HG02610 (cell line): ENCODE measurements at regions not wholly inside any gene's neighbourhood (a gene's known extent, or its start where the extent isn't known, plus 50 kb on each side); places are given as distances from the start of the nearest gene placed in this dataset.
"Not testable (repeated sequence)": the region's sequence is repeated elsewhere in the genome, so short reads cannot be mapped to it uniquely, and the experiment has no call there.

ENCODE experiments used
- ATAC-seq: cut with Tn5 transposase; IDR thresholded peaks from one replicate; pipeline ENCODE4 v1.9.1; 2021; ENCODE audit warnings: mild to moderate bottlenecking, moderate library complexity; ENCODE audit not compliant: unreplicated experiment

DNA sequence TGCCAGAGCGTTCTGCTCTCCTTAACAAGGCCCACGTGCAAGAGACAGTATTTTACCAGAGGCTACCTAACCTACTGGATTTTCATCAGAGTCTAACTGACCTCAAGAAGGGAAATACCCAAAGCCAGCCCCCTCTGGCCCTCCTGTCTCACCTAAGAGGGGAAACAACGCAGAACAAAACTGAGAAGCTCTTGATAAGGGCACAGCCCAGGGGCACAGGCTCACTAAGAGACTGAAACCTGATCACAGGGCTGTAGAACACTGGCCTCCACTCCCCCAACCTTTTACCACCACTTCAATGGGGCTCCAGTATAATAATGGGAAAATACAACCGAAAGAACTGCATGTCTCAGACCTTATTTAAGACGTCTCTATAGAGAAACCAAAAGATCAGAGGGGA is 449.5 kb upstream of the CAMK1G start:
- peak; percentile 67 for ATAC-seq

DNA sequence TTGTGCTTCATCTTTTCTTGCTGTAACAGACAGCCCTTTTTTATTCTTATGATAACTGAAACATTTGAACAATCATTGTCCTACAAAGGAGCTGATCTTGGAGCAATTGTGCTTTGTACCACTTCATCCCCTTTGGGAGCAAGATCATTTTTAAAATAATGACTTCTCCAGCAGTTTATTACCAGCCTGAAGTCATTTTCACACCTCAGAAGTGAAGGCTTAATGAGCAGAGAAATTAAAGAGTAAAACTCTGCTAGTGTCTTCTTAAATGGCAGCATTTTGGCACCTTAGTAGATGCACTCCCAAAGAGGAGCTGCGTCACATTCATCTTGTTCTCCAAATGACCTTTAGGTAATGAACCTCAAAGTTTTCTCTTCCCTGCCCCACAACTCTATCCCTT is 439.6 kb upstream of the CAMK1G start:
- ATAC-seq = no peak

DNA sequence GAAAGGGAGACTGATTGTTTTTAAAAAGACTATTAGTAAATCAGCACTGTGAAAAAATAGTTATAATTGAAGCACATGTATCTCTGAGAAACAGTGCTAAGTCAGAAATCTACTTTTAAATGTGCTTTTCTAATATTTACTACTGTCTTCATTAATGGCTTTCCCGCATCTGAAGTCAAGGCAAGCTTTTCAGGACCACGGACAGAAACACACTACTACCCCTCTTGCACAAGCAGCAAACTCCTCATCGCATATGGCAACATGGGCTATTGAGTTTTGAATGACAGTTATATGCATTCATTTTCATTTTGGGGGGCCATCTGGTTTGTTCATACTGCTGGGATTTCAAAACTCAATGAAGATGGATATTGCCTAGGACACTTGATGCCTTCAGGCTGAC is 433.4 kb upstream of the CAMK1G start:
- no peak for ATAC-seq

DNA sequence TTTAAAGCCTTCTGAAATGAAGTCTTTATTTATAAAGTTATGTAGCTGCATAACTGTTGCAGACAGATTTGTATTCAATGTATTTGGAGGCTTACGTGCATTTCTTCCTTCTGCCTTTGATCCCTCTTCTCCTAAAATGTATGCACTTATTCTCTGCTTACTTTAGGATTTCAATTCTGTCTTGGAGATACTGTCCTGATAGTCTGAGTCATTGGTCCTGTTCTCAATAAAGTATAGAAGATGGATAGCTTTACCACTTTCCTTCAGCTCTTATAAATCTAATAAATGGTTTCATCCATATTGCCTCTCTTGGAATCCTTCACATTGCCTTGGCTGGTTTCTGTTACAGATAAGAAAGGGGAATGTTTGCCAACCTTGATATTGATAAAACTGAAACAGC is 430.1 kb upstream of the CAMK1G start:
- ATAC-seq = no peak

DNA sequence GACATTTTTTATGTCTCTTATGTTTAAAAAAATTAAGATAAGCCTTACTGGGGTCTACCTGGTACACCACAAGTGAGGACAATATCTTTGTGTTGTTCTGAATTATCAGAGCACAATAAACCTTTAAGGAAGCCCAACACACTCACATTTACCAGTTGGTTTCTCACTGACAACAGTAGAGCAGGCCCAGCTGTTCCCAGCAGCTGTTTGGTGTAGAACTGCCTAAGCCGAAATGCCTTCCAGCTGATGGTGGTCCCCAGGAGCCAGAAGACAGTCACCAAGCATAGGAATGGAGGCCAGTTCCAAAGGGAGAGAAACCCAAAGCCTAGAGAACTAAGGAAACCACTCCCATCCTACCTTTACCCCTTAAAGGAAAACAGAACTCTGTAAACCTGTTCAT is 428.6 kb upstream of the CAMK1G start:
- no peak for ATAC-seq

DNA sequence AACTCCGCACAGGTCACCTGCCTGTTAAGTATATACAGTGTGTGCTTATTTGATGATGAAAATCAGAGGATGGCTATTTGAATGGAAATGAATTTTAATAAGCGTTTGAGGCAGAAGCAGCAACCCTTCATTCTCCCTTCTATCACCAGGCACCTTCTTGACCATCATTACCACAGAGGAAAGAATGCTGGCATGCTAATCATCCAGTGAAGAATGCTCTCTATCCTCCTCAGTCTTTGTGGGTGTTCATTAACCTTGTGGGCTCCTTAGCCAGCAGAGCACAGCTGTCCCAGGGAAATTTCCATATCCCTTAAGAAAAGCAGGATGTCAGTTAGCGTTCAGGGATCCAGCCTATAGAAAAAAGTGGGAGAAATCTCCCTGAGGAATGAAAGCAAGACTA is 428.0 kb upstream of the CAMK1G start:
- ATAC-seq = no peak

DNA sequence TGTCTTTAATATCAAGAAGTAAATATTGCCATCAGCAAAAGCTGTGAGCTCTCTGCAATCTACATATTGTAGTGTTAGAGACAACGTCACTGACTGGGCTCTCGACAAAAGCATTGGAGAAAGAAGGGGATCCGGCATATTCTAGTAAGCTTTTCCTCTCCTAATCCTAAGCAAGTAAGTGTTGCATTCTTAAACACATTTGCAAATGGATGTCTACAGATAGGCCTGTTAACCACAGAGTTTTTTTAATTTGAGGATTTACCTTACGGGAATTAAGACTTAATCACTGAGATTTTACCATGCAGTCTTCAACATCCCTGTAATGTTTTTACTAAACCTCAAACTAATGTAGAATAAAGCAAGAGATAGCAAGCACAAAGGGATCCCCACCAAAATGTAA is 426.5 kb upstream of the CAMK1G start:
- no peak for ATAC-seq

DNA sequence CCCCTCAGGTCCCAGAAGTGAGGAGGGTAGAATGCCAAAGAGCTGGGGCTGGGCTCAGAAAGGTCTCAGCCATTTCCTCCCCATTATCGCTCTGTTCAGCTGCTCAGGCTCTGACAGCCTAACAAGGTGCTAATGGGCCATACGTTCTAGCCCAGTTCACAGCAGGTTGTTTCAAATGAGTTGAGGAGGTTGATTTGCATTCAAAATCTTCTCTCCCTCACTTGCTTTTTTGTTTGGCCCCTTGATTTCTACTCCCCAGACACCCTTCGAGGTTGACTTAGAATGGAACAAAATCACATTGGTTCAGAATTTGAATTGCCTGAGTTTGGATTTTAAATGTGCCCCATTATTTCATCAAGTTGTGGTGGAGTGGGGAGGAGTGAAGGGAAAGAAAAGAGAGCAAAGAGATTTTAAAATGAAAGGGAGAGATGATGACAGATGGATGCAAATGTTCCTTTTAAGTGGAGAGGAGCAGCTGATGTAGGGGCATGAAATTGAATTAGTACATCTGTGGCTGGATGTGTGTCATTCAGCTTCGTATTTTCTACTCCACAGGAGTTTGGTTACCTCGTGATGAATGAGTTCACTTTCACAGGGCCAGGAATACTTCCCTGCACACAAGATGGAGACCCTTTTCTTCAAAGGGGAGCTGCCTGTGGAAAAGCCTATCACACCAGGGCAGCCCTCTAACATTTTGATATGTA is 425.8 kb upstream of the CAMK1G start:
- no peak for ATAC-seq

DNA sequence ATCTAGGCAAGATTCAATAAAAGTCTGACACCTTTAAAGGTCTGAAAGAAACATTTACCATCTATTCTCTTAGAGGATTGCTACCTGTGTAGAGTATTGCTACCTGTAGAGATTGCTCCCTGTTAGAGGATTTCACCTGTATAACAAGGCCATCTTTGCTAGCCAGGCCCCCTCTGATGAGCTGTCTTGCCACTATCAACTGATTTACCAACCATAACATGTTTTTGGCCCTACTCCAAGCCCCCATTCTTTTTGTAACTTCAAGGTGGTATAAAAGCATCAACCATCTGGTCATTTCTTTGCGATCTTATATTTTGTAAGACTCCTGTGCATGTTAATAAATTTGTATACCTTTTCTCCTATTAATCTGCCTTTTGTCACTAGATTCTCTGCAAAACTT is 424.7 kb upstream of the CAMK1G start:
- ATAC-seq = no peak

DNA sequence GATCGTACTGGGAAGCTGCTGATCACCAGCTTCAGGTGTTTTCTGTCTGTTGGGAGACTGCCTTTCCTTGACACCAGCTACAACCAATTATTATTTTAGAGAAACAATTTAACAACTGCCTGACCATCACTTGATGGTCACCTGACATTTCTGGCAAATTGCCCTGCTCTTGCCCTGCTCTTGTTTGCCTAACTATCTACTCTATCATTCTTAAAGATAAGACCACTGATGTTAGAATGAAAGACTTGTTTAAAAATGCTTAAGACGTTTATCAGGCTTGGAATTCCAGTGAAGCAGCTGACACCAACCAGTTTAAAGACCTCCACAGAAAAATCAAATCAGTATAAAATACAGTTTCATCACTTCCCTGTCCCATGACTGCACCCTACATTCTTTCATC is 423.3 kb upstream of the CAMK1G start:
- no peak for ATAC-seq

DNA sequence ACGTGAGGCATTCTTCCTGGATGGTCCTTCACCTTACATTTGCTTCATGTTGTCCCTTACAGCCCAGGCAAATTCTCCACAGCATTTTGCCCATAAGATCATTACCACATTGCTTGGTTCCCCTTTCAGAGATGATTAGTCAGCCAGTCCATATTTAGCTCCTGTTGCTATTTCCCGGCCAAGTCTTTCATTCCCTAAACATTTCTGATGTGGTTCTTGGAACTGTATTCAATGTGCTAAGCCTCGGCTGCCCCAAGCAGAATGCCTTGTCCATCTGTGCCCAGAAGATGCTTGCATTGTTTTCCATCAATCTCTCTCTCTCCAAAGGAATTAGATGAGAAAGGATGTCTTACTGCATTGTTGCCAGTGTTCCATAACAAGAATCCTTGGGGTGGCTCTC is 420.9 kb upstream of the CAMK1G start:
- no peak for ATAC-seq

DNA sequence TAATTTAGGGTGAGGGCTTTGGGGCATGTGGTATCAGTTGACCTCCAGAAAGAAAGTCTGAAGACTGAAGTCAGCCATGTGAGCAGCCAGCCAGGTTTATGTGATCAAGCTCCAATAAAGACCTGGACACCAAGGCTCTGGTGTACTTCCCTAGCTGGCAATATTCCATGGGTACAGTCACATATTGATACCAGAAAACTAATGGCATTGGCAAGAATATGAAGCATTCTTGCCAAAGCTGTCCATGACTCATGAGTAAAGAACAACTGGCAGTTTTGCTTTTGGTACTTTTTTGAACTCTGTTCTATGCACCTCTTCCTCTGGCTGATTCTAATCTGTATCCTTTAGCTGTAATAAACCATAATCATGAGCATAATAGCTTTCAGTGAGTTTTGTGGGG is 415.3 kb upstream of the CAMK1G start:
- ATAC-seq = no peak

DNA sequence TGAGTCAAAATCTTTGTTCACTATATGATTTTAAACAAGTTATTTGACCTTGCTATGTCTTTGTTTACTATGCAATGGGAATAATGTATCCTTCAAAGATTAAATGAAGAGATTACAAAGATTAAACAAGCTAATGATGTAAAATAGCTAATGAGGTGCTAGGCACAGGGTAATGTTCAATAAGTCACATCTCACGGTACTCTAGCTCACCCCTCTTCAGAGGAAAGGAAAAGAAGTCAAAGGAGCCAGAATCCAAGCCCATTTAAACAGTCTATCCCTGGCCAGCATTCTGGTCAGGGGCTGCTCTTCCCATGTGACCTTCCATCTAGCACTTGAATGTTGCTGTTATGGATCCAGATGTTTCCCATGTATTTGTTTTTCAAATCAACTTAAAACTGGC is 412.4 kb upstream of the CAMK1G start:
- ATAC-seq = no peak

DNA sequence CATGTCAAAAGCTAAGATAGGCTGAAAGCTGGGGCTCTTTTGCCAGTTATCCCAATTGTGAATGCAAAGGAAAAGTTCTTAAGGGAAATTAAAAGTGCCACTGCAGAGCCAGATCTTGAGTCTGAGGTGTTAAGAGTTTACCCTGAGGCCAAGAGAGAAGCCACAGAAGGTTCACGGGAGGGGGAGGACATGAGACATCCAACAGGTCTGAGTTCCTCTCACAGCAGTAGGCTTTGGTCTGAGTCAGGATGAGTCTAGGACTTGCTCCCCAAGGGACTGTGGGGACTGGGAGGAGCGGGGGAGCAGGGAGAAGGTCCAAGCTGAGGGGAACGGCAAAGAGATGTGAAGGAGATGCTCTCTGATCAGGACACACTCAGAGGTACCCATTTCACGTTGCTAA is 411.2 kb upstream of the CAMK1G start:
- ATAC-seq = no peak

DNA sequence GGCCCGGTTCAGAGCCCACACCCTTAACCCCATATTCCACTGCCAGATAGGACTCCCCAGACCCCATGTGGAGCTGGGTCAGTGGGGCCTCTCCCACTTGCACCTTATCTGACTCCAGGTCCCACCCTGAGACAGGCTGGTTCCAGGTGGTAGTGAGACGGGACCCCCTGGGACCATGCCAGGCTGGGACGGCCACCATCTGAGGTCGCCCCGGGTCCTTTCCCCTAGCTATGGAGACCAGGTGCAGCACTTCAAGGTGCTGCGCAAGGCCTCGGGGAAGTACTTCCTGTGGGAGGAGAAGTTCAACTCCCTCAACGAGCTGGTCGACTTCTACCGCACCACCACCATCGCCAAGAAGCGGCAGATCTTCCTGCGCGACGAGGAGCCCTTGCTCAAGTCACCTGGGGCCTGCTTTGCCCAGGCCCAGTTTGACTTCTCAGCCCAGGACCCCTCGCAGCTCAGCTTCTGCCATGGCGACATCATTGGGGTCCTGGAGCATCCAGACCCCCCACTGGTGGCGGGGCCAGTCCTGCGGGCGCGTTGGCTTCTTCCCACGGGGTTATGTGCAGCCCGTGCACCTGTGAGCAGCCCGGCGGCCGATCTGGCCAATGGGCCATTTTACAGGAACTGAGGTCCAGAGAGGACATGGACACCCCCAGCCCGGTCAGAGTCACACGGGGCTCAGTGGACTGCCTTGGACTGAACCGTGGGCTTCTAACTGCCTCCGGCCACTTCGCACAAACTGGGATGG is 410.5 kb upstream of the CAMK1G start:
- not testable (repeated sequence) for ATAC-seq

DNA sequence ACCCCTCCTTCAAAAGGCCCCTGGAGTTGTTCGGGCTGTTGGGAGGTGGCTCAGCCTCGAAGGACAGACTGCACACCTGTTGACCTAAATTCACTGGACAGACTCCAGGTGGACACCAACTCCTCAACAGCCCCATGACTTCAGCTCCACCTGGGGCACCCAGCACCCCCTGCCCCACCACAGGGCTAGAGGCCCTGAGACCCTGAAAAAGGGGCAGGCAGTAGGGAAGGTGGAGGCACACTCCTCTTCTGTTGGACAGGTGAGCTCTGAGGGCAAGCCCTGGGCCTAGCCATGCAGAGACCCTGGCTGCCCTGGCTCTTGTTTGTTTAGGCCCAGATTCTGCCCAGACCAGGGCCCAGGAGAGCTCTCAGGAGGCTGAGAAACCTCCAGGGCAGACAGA is 409.7 kb upstream of the CAMK1G start:
- not testable (repeated sequence) for ATAC-seq

DNA sequence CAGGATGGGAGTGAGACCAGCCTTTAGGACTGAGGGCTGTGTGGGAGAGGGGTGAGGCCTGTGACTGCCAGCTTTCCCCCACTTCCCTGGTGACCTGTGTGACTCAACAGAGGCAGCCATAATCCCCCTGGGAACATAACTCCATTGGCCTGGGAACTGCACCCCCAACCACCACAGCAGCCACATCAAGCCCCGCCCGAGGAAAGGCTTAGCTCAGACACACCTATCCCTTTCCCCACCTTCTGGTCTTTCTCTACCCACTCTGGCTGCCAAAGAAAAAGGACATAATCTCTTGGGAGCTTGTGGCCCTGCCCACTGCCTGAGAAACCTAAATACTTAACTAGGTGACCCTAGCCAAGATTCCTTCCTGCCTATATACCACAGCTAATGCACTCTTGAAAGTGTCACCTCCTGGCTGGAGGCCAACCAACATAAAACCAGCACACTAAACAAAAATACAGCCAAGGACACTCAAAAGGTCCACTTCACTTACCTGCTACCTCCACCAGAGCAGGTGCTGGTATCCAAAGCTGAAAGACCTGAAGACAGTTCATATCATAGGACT is 406.6 kb upstream of the CAMK1G start:
- no peak for ATAC-seq

DNA sequence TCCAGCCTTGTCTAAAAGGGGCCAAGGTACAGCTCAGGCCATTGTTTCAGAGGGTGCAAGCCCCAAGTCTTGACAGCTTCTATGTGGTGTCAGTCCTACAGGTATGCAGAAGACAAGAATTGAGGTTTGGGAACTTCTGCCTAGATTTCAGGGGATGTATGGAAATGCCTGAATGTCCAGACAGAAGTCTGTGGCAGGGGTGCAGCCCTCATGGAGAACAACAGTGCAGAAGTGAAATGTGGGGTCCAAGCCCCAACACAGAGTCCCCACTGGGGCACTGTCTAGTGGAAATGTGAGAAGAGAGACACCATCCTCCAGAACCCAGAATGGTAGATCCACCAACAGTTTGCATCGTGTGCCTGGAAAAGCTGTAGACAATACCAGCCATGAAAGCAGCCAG is 400.3 kb upstream of the CAMK1G start:
- ATAC-seq = no peak

DNA sequence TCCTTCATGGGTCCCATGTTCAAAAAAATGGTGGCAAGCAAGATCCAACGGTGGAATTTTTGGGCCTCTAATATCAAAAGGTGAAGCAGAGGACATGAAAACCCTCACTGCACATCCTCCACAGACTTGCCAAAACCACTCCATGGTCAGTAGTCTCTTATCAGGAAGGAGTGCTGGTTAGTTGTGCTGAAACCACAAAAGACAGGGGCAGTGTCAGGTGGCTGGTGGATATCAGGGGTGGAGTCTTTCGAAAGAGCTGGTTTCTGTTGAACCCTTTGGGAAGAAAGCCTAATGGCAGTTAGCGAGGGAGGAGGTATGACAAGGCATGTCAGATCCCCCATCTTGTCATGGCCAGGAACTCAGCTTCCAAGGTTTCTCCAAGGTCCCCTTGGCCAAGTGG is 395.9 kb upstream of the CAMK1G start:
- no peak for ATAC-seq

DNA sequence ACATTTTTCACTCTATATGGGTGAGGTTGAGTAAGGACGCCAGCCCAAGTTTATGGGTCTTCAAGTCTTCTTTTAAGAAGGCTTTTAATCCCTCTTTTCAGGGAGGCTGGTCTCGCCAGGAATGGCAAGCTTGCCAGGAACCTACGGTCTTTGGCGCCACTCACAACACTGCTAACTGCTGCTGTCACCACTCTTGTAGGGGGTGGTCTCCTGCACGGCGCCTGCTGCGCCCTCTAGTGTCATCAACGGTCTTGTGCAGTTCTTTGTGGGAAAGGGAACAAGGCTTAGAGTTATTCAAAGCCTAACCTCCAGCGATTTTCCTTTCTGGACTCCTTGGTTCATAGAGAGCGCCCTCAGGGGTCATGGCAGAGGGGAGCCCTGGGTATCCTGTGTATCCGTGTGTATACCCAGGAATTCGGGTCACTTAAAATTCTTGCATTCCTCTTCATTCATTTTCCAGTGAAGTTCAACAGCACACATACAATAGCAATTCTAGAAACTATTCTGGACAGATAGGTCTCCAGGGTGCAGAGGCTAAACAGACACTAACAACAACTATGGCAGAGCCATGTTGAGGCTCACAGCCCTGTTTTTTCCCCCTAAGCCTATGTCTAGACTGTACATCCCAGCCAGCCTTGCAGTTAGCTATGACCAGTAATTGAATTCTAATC is 392.8 kb upstream of the CAMK1G start:
- ATAC-seq = peak; percentile 81

DNA sequence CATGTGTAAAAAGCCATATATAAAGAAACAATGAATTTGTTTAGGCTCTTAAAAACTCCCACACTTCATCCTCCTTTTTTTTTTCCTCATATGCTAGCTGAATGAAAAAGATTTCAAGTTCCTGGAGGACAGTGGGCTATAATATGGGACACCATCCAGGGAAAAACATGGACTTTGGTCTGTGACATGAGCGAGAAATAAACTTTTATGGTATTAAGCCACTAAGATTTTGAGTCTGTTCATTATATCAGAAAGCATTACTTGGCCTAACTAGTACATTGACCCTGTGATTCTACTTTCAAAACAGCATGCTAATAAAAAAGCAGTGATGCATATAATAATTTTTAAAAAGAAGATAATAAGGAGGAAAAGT is 392.3 kb upstream of the CAMK1G start:
- ATAC-seq = no peak

DNA sequence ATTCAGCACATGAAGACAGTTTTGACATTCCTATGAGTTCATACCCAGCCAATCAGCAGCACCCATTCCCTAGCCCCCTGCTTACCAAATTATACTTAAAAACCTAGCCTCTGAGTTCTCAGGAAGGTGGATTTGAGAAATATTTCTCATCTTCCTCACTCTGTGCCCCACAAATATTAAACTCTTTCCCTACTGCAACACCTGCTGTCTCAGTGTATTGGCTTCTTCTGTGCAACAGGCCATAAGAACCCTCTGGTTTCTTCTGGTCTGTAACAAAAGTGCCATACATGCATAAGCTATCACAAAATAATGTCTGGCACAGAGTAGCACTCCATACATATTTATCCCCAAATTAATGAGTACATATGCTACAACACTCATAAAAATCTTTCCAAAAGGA is 387.4 kb upstream of the CAMK1G start:
- no peak for ATAC-seq
